Thyroid gland (tissue), 4 donors: ENCODE measurements at regions not wholly inside any gene's neighbourhood (a gene's known extent, or its start where the extent isn't known, plus 50 kb on each side); places are given as distances from the start of the nearest gene placed in this dataset.
"Not testable (repeated sequence)": the region's sequence is repeated elsewhere in the genome, so short reads cannot be mapped to it uniquely, and the experiment has no call there.

Experiments
- CTCF ChIP-seq, 6 experiments: fragments of 200-600 bp in 3 of 6; fragments of 450-650 bp in 3 of 6; sonication (generic) in 3 of 6; IDR thresholded peaks; one replicate each; pipeline ENCODE4 v1.5.1; 2016 to 2019; ENCODE audit warnings: antibody characterized with exemption in 6 of 6, mild to moderate bottlenecking in 2 of 6, inconsistent platforms in 1 of 6, moderate library complexity in 1 of 6
- POLR2A ChIP-seq, 2 donors: fragments of 450-650 bp; IDR thresholded peaks; one replicate each; pipeline ENCODE4 v1.6.1; 2017; ENCODE audit warnings: antibody characterized with exemption in 2 of 2, mild to moderate bottlenecking in 2 of 2, moderate library complexity in 1 of 2

- not testable (repeated sequence) for TF ChIP-seq POLR2A, CTCF (IDR thresholded peaks at IDR 0.05)
These were observed 121.8 kb downstream of the BANF2 start for GRCh38 chr20:17821606-17822005.
